RPMI7951 (cell line): ENCODE measurements at regions not wholly inside any gene's neighbourhood (a gene's known extent, or its start where the extent isn't known, plus 50 kb on each side); places are given as distances from the start of the nearest gene placed in this dataset.
A peak's percentile ranks its signal among the peaks of the same experiment; 100 is the strongest.

Experiments used
- DNase-seq: peaks from one replicate; pipeline ENCODE4 v3.0.0-alpha.2; 2012; ENCODE audit warnings: low read depth

- no peak for DNase-seq
These were observed 1010.9 kb downstream of the NTRK3 start for GRCh38 chr15:87245592-87245991.

DNA sequence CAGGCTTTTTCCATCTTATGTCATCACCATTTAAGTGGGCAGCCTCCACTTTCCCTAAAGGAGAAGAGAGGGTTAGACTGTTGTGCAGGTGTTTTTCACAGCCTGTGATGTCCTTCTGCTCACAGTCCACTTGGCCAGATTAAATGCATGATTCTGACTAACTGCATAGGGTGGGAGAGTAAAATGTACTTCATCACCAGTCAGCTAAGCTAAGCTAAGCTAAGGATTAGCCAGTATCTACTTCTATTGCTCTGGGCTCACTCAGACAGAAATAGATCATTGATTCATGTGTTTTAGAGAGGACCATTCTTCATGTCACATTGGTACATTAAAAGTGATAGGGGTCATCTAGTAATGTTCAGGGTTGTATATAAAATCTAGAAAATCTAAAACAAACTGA lies 1013.1 kb downstream of the NTRK3 start:
- no peak for DNase-seq

GRCh38 chr15:87239582-87240230 lies 1016.8 kb downstream of the NTRK3 start:
- DNase-seq: no peak

GRCh38 chr15:87238451-87239068 lies 1018.0 kb downstream of the NTRK3 start:
- no peak for DNase-seq

DNA sequence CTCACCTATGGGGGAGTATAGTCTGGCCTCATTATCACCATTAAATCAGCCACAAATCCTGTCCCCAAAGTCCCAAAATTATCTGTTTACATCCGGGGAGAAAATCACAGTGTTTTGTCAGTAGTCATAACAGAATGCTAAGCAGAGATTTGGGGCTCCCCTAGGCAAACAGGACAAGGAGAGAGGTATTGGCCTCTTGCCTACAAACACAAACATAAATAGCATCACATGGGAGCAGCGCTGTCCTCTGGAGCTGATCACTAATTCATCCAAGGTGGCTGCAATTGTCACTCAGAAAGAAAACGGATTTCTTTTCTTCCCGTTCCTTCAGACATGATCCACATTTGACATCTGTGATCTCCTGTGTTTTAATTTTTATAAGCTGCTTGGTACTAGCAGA lies 1028.1 kb downstream of the NTRK3 start:
- peak; percentile 77 for DNase-seq

DNA sequence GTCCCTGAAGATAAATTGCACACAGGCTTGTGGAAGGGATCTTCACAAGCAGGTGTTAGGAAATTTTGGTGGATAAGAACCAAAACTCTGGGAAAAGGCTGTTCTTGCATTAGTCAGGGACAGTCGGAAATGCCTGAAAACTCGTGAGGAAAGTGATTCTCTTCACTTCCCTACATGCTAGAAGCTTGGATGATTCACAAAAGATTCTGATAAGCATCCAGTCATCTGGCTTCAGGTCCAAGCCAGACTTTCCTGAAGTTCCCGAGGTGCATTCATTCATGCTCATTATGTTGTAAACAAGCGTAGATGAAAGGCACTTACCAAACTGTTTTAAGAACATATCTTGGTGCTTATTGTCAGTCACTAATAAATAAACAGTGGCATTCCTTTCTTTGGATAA lies 1028.7 kb downstream of the NTRK3 start:
- DNase-seq: peak; percentile 86

DNA sequence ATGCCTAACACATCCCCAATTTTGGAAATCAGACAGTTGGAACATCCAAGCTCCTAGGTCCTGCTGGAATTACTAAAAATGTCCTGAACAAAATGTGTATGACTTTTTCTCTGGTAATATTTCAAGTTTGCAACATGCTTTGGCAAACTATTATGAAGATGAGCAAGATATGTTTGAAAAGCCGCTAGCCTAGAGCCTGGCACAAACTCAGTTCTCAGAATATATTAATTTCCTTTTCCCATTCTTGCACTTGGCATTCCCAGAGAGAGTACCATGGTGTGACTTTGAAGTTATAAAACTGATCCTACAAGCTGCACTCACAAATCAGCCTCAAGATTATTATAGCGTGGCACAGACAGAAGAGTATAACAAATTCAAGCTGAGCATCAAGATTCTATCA lies 1031.1 kb downstream of the NTRK3 start:
- no peak for DNase-seq

GRCh38 chr15:87224404-87224803 lies 1032.1 kb downstream of the NTRK3 start:
- DNase-seq: peak; percentile 85

GRCh38 chr15:87219650-87220615 lies 1036.6 kb downstream of the NTRK3 start:
- DNase-seq: peak; percentile 99

- DNase-seq: no peak
These were observed 1041.4 kb downstream of the NTRK3 start for GRCh38 chr15:87215100-87215499.

DNA sequence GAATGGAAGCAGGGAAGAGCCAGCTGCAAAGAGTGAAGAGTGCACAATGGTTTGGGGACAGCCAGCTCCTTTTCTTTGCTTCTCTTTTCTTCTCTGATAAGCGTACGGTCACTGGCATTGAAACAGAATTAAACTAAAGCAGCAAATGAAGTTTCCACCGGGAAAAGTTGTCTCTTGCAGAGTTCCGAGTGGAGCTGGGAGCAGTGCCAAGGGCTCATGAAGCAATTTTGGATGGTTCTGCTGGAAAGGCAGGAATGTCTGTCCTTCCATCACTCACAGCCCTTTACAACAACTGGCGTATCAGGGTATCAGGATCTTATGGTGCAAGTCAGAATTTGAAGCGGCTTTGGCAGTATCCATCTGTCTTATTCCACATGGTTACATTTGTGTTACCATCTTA lies 1042.9 kb downstream of the NTRK3 start:
- peak; percentile 56 for DNase-seq

DNA sequence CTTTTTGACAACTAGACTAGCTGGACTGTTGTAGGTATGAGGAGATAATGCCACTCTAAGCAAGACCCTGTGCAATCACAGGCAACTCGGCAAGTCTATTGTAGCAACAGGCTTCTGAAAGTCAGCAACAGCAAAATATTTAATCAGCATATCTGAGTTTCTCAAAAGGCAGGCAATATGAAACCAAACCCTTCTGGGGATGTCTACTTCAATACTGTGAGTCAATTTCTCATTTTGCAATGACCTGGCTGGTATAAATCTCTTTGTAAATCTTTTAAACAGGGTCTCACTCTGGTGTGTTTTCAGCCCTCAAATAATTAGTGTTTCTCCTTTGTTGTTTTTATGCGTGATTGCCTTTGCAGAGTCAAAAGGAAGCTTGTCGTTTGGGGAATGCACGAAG lies 1044.5 kb downstream of the NTRK3 start:
- DNase-seq: peak; percentile 62

DNA sequence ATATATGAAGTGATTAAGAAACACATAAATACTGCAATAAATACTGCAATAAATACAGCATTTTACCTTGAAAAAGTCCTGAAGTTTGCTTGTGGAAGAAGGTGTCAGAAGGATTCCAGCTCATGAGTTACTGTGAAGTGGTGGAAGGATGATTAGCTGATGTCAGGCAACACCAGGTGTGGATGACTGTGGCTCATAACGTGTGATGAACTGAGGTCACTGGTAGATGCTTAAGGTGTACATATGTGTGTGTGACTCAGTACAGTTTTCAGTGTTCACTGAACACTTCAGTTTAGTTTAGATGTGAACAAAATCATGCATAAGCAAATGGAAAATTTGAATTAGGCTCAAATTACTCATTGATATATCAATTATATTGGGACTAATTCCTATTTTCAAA lies 1045.0 kb downstream of the NTRK3 start:
- peak; percentile 35 for DNase-seq

- DNase-seq: peak; percentile 72
These were observed 1046.4 kb downstream of the NTRK3 start for GRCh38 chr15:87209891-87210689.

DNA sequence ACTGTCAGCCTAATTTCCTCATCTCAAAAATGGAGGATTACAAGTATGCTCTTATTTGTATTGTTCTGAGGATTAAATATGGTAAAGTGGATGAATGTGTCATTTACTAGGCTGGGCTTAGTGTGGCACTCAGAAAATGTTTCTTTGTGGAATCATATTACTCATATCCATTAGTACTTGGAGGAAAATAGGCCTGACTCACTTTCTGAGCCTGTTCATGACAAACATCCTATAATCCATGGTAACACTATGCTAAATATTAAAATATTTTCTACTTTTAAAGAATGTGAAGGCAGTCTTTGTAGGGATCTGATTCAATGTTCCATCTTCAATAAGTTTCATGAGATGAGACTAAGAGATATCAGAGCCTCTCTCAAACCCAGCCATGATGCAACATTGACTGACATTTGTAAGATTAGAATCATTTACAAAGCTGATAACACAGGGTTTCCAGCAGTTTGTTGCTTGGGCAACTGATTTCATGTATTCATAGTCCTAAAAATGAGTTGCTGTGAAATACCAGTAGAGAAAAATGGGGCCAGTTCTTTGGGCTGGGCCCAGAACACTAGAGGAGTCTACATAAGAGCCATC lies 1048.5 kb downstream of the NTRK3 start:
- peak; percentile 83 for DNase-seq

GRCh38 chr15:87207251-87207650 lies 1049.3 kb downstream of the NTRK3 start:
- DNase-seq: no peak

GRCh38 chr15:87201986-87202385 lies 1054.6 kb downstream of the NTRK3 start:
- no peak for DNase-seq

DNA sequence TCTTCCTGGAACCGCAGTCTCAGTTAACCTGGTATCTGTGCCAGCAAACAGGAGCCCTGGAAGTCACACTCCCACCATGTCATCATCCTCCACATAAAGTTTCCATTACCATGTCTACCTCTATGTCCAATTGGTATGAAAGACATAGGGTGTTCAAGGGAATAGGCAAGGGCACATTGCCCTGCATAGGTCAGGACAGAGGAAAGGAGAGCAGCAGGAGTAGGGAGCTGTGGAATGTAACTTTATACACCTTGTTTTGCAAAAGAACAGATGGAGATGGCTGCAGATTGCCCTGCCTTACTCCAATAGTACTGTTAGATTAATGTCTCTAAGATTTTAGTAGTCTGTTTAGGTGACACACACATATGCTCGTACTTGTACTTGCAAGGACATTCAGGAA lies 1056.4 kb downstream of the NTRK3 start:
- no peak for DNase-seq

DNA sequence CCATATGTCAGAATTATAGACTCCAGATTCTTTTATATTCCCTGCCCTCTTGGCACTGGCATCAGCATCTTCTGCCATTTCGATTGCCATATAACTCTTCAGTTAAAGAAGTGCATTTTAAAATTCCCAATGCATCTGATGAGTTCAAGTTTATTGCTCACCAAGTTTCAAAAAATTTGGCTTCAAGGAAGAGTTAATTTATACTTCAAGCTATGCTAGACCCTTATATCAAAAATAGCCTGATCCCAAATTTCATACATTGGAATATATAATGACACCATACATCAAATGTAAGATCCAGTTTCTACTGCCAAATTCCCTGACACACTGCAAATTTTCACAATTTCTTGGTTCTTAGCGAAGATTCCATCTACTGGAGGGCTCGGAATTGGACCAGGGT lies 1058.6 kb downstream of the NTRK3 start:
- DNase-seq: no peak

DNA sequence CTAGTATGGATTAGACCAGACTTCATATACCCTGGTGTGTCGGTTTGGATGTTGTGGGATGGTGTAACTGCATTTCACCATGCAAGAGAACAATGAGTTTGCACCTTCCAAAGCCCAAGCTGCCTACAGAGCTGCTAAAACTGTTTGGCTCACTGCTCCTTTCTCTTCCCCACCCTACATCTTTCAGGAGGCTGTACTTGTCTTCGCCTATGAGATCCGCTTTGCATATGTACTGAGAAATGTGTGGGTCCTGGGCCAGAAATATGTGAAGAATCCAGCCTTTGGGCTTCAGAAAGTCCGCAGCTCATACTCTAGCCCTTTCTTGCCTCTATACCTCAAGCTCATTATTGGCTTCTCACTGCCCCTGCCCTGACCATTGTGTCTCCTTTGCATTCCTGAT lies 1060.0 kb downstream of the NTRK3 start:
- DNase-seq: no peak

DNA sequence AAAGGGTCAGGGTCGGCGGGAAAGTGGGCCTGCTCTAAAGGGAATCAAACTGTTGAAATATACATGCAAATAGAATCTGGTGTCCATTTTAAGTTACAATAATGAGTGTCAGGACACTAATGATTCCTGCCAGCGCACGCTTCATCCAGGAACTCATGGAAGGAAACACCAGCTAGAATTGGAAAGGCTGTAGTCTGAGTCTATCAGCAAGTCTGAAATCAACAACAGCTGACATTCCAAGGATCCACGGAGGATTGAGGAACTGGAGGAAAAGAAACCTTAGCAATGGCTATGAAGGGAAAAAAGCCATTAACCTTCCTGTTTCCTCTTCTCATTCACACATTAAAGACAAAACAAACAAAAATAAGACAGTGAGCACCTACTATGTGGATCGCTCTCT lies 1063.1 kb downstream of the NTRK3 start:
- no peak for DNase-seq
